Suprapubic skin (tissue), 4 donors: ENCODE measurements at regions not wholly inside any gene's neighbourhood (a gene's known extent, or its start where the extent isn't known, plus 50 kb on each side); places are given as distances from the start of the nearest gene placed in this dataset.

Source experiments
- DNase-seq, 2 donors: peaks; one replicate each; pipeline ENCODE4 v3.0.0-alpha.2; 2019; ENCODE audit warnings: low spot score in 2 of 2
- H3K27ac ChIP-seq: fragments of 200-600 bp; sonication (generic); one replicate; pipeline ENCODE4 v1.5.1; 2019
- H3K27me3 ChIP-seq: fragments of 200-600 bp; sonication (generic); one replicate; pipeline ENCODE4 v1.5.1; 2019
- H3K36me3 ChIP-seq: fragments of 200-600 bp; sonication (generic); one replicate; pipeline ENCODE4 v1.5.1; 2019
- H3K4me1 ChIP-seq: fragments of 200-600 bp; sonication (generic); one replicate; pipeline ENCODE4 v1.5.1; 2019
- H3K4me3 ChIP-seq: fragments of 200-600 bp; sonication (generic); one replicate; pipeline ENCODE4 v1.5.1; 2019; ENCODE audit warnings: mild to moderate bottlenecking
- H3K9me3 ChIP-seq: fragments of 200-600 bp; sonication (generic); one replicate; pipeline ENCODE4 v1.5.1; 2019
- EP300 ChIP-seq: sonication (generic); formaldehyde crosslinking; IDR thresholded peaks from one replicate; pipeline ENCODE4 v1.6.1; 2017; ENCODE audit warnings: antibody characterized with exemption
- POLR2A ChIP-seq, 2 donors: fragments of 450-650 bp; IDR thresholded peaks; one replicate each; pipeline ENCODE4 v1.6.1; 2017; ENCODE audit warnings: antibody characterized with exemption in 2 of 2, mild to moderate bottlenecking in 2 of 2, moderate library complexity in 2 of 2
- POLR2AphosphoS5 ChIP-seq, 3 donors: sonication (generic); formaldehyde crosslinking; IDR thresholded peaks; one replicate each; pipeline ENCODE4 v1.6.1; 2017; ENCODE audit warnings: antibody characterized with exemption in 3 of 3
- WGBS: methylation state at CpG from one replicate; pipeline ENCODE4 v1.1.5; 2018; 5-methylcytosine and 5-hydroxymethylcytosine counted together
- TF ChIP-seq, protein P1 (sequence below), 2 donors: fragments of 200-600 bp in 1 of 2; fragments of 450-650 bp in 1 of 2; sonication (generic) in 1 of 2; IDR thresholded peaks; one replicate each; pipeline ENCODE4 v1.5.1; 2016 to 2019; ENCODE audit warnings: antibody characterized with exemption in 2 of 2, mild to moderate bottlenecking in 1 of 2, moderate library complexity in 1 of 2

DNA sequence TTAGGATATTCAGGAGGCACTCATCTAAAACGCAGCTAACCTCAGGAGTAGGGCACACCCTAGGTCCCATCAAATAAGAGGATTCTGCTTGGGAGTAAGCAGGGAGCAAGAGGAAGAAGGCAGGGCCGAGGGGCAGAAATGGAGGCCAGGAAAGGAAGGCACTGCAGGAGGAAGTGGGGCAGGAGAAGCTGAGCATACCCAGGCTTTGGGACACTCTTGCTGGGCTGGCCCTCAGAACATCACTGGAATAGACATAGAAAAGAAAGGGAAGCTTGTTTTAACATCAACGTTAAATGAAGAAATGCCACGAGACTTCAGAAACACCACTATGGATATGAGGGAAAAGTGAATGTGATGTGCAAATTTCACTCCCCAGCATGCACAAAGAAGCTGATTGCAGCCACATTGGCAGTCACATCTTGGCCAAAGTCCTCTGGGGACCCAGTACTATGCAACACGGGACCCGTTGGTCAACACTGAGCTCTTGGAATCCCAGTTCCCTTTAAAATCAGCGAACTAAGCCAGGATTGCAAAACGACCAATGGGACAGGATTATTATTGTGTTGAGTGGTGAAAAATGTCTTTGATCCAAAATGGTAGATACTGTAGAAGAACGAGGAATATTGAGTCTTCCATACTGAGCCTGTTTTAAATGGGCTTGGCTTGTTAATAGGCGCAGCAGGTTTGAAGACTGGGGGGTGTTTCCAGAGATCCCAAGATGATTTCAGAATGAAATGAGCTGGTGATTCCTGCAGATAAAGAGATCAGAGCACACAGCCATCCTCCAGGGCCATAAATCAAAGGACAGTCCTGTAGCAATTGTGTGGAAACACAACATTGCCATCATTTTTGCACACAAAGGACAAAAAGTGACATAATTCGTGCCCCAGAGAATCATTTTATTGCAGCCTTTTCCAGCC, 152.4 kb downstream of the TOMM20 start:
- Histone ChIP-seq H3K4me1 (peaks cover 67% of the 10 kb centered on the region), H3K27me3 (no peaks in the 10 kb centered on the region), H3K4me3 (no peak overlapping the region), H3K27ac (peak overlapping the region; percentile 50), H3K9me3 (no peaks in the 10 kb centered on the region), H3K36me3 (no peaks in the 10 kb centered on the region)
- TF ChIP-seq POLR2A (IDR thresholded peaks at IDR 0.05) = no peak
- peak in 2 of 3 donors; percentile 8 to 17 for TF ChIP-seq POLR2AphosphoS5 (IDR thresholded peaks at IDR 0.05)
- no peak for TF ChIP-seq EP300
- TF ChIP-seq, protein P1, sequence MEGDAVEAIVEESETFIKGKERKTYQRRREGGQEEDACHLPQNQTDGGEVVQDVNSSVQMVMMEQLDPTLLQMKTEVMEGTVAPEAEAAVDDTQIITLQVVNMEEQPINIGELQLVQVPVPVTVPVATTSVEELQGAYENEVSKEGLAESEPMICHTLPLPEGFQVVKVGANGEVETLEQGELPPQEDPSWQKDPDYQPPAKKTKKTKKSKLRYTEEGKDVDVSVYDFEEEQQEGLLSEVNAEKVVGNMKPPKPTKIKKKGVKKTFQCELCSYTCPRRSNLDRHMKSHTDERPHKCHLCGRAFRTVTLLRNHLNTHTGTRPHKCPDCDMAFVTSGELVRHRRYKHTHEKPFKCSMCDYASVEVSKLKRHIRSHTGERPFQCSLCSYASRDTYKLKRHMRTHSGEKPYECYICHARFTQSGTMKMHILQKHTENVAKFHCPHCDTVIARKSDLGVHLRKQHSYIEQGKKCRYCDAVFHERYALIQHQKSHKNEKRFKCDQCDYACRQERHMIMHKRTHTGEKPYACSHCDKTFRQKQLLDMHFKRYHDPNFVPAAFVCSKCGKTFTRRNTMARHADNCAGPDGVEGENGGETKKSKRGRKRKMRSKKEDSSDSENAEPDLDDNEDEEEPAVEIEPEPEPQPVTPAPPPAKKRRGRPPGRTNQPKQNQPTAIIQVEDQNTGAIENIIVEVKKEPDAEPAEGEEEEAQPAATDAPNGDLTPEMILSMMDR (IDR thresholded peaks at IDR 0.05) = no peak
- WGBS = 83% methylated on average over 11 of the region's 11 CpGs
- DNase-seq = peak in 1 of 2 donors; percentile 77

- Histone ChIP-seq H3K36me3 (no peaks in the 10 kb centered on the region), H3K4me1 (peaks cover 67% of the 10 kb centered on the region), H3K27me3 (no peaks in the 10 kb centered on the region), H3K9me3 (no peaks in the 10 kb centered on the region), H3K4me3 (no peak overlapping the region), H3K27ac (peak overlapping the region; percentile 50)
- DNase-seq = peak in 1 of 2 donors; percentile 16
- 75% methylated on average over 10 of the region's 11 CpGs for WGBS
- TF ChIP-seq POLR2AphosphoS5 (IDR thresholded peaks at IDR 0.05) (peak in 1 of 3 donors; percentile 26), EP300 (no peak), POLR2A (IDR thresholded peaks at IDR 0.05) (no peak)
- TF ChIP-seq, protein P1 (IDR thresholded peaks at IDR 0.05) = no peak
Measured at GRCh38 chr1:234975122-234975940, 153.3 kb downstream of the TOMM20 start.

DNA sequence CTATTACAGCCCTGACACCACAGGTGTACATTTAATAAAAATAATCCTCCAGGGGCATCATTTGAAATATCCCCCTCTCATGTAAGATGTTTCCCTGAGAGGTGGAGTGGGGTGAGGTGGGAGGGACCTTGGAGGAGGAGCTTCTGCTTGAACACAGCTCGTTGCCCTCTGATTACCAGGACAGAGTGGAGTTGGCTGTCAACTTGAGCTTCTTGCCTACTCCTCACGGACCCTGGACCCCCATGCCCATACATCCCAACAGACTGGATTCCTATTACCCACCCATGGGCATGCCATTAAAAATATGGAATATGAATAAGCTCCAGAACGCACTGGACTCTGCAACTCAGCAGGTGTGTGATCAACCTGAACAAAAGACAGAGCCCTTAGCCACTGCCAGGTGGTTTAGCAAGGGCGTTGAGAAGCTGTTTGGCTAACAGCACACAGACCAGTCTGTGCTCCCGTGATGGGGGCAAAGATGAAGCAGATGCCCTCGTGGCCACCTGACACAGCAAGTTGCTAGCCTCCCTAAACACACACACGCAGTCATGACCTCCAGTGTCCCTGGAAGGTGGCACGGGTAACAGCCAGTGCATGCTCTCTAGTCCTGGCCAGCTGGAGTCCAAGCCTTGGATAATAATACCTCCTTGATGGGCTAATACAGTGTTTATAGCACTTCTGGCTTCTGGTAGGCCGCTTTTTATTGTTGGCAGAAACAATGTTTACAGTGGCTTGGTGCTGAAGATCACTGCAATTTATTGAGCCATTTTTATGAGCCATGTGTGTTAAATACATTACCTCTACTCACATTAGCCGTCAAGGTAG, 155.0 kb downstream of the TOMM20 start:
- H3K4me3 ChIP-seq = no peak overlapping the region
- 79% methylated on average over 10 of the region's 10 CpGs for WGBS
- H3K36me3 ChIP-seq = no peaks in the 10 kb centered on the region
- peaks cover 67% of the 10 kb centered on the region for H3K4me1 ChIP-seq
- no peaks in the 10 kb centered on the region for H3K27me3 ChIP-seq
- peak overlapping the region; percentile 17 for H3K27ac ChIP-seq
- no peaks in the 10 kb centered on the region for H3K9me3 ChIP-seq
- TF ChIP-seq POLR2A (IDR thresholded peaks at IDR 0.05) = no peak
- TF ChIP-seq, protein P1 (IDR thresholded peaks at IDR 0.05) = no peak
- peak in 1 of 2 donors; percentile 66 for DNase-seq

GRCh38 chr1:234972411-234973191, 156.0 kb downstream of the TOMM20 start:
- Histone ChIP-seq H3K4me1 (peaks cover 58% of the 10 kb centered on the region), H3K4me3 (no peak overlapping the region), H3K36me3 (no peaks in the 10 kb centered on the region), H3K9me3 (no peaks in the 10 kb centered on the region), H3K27ac (no peak overlapping the region), H3K27me3 (no peaks in the 10 kb centered on the region)
- 83% methylated on average over 19 of the region's 19 CpGs for WGBS
- TF ChIP-seq POLR2A (IDR thresholded peaks at IDR 0.05) = no peak
- TF ChIP-seq, protein P1 (IDR thresholded peaks at IDR 0.05) = no peak
- DNase-seq = peak in 1 of 2 donors; percentile 65
